ENCODE measurements at regions not wholly inside any gene's neighbourhood (a gene's known extent, or its start where the extent isn't known, plus 50 kb on each side); places are given as distances from the start of the nearest gene placed in this dataset.
A peak's percentile ranks its signal among the peaks of the same experiment; 100 is the strongest.

- TF ChIP-seq CTCF (IDR thresholded peaks at IDR 0.05; ENCODE audit: control extremely low read depth, extremely low read depth) = no peak
- Histone ChIP-seq H3K9ac (ENCODE audit: insufficient read depth in 1 of 2, low read length in 2 of 2) (no peak overlapping the region), H3K27me3 (ENCODE audit: control insufficient read depth in 3 of 3, insufficient read depth in 3 of 3, low read length in 2 of 3) (no peaks in the 10 kb centered on the region), H3K4me1 (ENCODE audit: control insufficient read depth in 5 of 5, insufficient read depth in 5 of 5, low read length in 5 of 5) (peaks cover 0 to 7% (median 0%) of the 10 kb centered on the region in 5 donors), H3K27ac (ENCODE audit: low read depth in 1 of 2, low read length in 1 of 2) (no peak overlapping the region), H3K4me3 (no peak overlapping the region), H3K36me3 (ENCODE audit: control insufficient read depth in 4 of 4, insufficient read depth in 4 of 4, low read length in 4 of 4) (no peaks in the 10 kb centered on the region), H3K9me3 (ENCODE audit: control insufficient read depth in 4 of 4, insufficient read depth in 3 of 4, low read length in 3 of 4) (no peaks in the 10 kb centered on the region)
- ATAC-seq (ENCODE audit: insufficient read depth, low FRiP score) (peak; percentile 53), DNase-seq (no peak)
- WGBS, 2 donors = 43 to 72% methylated on average over 2 of the region's 2 CpGs
Observed at GRCh38 chr14:71371711-71372396, 464.6 kb downstream of the PCNX1 start.

GRCh38 chr14:71372411-71372838 lies 465.2 kb downstream of the PCNX1 start:
- peak; percentile 82 for ATAC-seq (ENCODE audit: insufficient read depth, low FRiP score)
- peak in 2 of 3 donors; percentile 41 to 54 for DNase-seq
- Histone ChIP-seq H3K9ac (ENCODE audit: insufficient read depth in 1 of 2, low read length in 2 of 2) (no peak overlapping the region), H3K36me3 (ENCODE audit: control insufficient read depth in 4 of 4, insufficient read depth in 4 of 4, low read length in 4 of 4) (no peaks in the 10 kb centered on the region), H3K27me3 (ENCODE audit: control insufficient read depth in 3 of 3, insufficient read depth in 3 of 3, low read length in 2 of 3) (no peaks in the 10 kb centered on the region), H3K9me3 (ENCODE audit: control insufficient read depth in 4 of 4, insufficient read depth in 3 of 4, low read length in 3 of 4) (no peaks in the 10 kb centered on the region), H3K4me3 (no peak overlapping the region), H3K4me1 (ENCODE audit: control insufficient read depth in 5 of 5, insufficient read depth in 5 of 5, low read length in 5 of 5) (peaks cover 0 to 7% (median 0%) of the 10 kb centered on the region in 5 donors), H3K27ac (ENCODE audit: low read depth in 1 of 2, low read length in 1 of 2) (no peak overlapping the region)
- WGBS, 2 donors = 49 to 63% methylated on average over 4 of the region's 4 CpGs
- TF ChIP-seq CTCF (IDR thresholded peaks at IDR 0.05; ENCODE audit: control extremely low read depth, extremely low read depth) = no peak

- Histone ChIP-seq H3K27ac (ENCODE audit: low read depth in 1 of 2, low read length in 1 of 2) (no peak overlapping the region), H3K36me3 (ENCODE audit: control insufficient read depth in 4 of 4, insufficient read depth in 4 of 4, low read length in 4 of 4) (no peaks in the 10 kb centered on the region), H3K9ac (ENCODE audit: insufficient read depth in 1 of 2, low read length in 2 of 2) (no peak overlapping the region), H3K27me3 (ENCODE audit: control insufficient read depth in 3 of 3, insufficient read depth in 3 of 3, low read length in 2 of 3) (no peaks in the 10 kb centered on the region), H3K4me3 (no peak overlapping the region), H3K4me1 (ENCODE audit: control insufficient read depth in 5 of 5, insufficient read depth in 5 of 5, low read length in 5 of 5) (peaks cover 0 to 7% (median 0%) of the 10 kb centered on the region in 5 donors), H3K9me3 (ENCODE audit: control insufficient read depth in 4 of 4, insufficient read depth in 3 of 4, low read length in 3 of 4) (no peaks in the 10 kb centered on the region)
- no peak for TF ChIP-seq CTCF (IDR thresholded peaks at IDR 0.05; ENCODE audit: control extremely low read depth, extremely low read depth)
- 70 to 89% methylated on average over 1 of the region's 1 CpG for WGBS, 2 donors
- ATAC-seq (ENCODE audit: insufficient read depth, low FRiP score) (no peak), DNase-seq (no peak)
Observed at GRCh38 chr14:71373773-71374172, 466.5 kb downstream of the PCNX1 start.

GRCh38 chr14:71374989-71375388 lies 467.7 kb downstream of the PCNX1 start:
- H3K4me1 ChIP-seq (ENCODE audit: control insufficient read depth in 5 of 5, insufficient read depth in 5 of 5, low read length in 5 of 5) = peaks cover 0 to 7% (median 0%) of the 10 kb centered on the region in 5 donors
- DNase-seq = no peak
- no peaks in the 10 kb centered on the region for H3K27me3 ChIP-seq (ENCODE audit: control insufficient read depth in 3 of 3, insufficient read depth in 3 of 3, low read length in 2 of 3)
- no peaks in the 10 kb centered on the region for H3K9me3 ChIP-seq (ENCODE audit: control insufficient read depth in 4 of 4, insufficient read depth in 3 of 4, low read length in 3 of 4)
- no peaks in the 10 kb centered on the region for H3K36me3 ChIP-seq (ENCODE audit: control insufficient read depth in 4 of 4, insufficient read depth in 4 of 4, low read length in 4 of 4)
- no peak for ATAC-seq (ENCODE audit: insufficient read depth, low FRiP score)
- TF ChIP-seq CTCF (IDR thresholded peaks at IDR 0.05; ENCODE audit: control extremely low read depth, extremely low read depth) = no peak
- WGBS, 2 donors = 98 to 100% methylated on average over 1 of the region's 1 CpG
- no peak overlapping the region for H3K27ac ChIP-seq (ENCODE audit: low read depth in 1 of 2, low read length in 1 of 2)
- H3K4me3 ChIP-seq = no peak overlapping the region
- H3K9ac ChIP-seq (ENCODE audit: insufficient read depth in 1 of 2, low read length in 2 of 2) = no peak overlapping the region

Measured in lung (tissue), 11 donors.